IPS DF 4.7 (cell line): ENCODE measurements at regions not wholly inside any gene's neighbourhood (a gene's known extent, or its start where the extent isn't known, plus 50 kb on each side); places are given as distances from the start of the nearest gene placed in this dataset.
"Not testable (repeated sequence)": the region's sequence is repeated elsewhere in the genome, so short reads cannot be mapped to it uniquely, and the experiment has no call there.

Experiments used
- DNase-seq: peaks from one replicate; pipeline ENCODE4 v3.0.0-alpha.2; 2013; ENCODE audit warnings: low spot score; ENCODE audit errors: extremely low read depth

- DNase-seq = no peak
Observed at GRCh38 chr6:4677011-4677750, 99.0 kb upstream of the CDYL start.

- no peak for DNase-seq
Observed at GRCh38 chr6:4676016-4676415, 100.2 kb upstream of the CDYL start.

GRCh38 chr6:4675121-4675520, 101.1 kb upstream of the CDYL start:
- DNase-seq = no peak

GRCh38 chr6:4673861-4674260, 102.3 kb upstream of the CDYL start:
- no peak for DNase-seq

- no peak for DNase-seq
Observed at GRCh38 chr6:4672772-4673171, 103.4 kb upstream of the CDYL start.

- no peak for DNase-seq
Observed at GRCh38 chr6:4671587-4672115, 104.6 kb upstream of the CDYL start.

GRCh38 chr6:4670824-4671409, 105.3 kb upstream of the CDYL start:
- no peak for DNase-seq

- no peak for DNase-seq
Observed at GRCh38 chr6:4670290-4670689, 105.9 kb upstream of the CDYL start.

- DNase-seq = no peak
Observed at GRCh38 chr6:4668271-4669179, 107.7 kb upstream of the CDYL start.

- no peak for DNase-seq
Observed at GRCh38 chr6:4667591-4667990, 108.6 kb upstream of the CDYL start.

GRCh38 chr6:4666886-4667513, 109.2 kb upstream of the CDYL start:
- DNase-seq = no peak

- no peak for DNase-seq
Observed at GRCh38 chr6:4665489-4666417, 110.5 kb upstream of the CDYL start.

- DNase-seq = no peak
Observed at GRCh38 chr6:4664911-4665310, 111.3 kb upstream of the CDYL start.

GRCh38 chr6:4664117-4664626, 112.0 kb upstream of the CDYL start:
- no peak for DNase-seq

- DNase-seq = no peak
Observed at GRCh38 chr6:4662886-4663285, 113.3 kb upstream of the CDYL start.

GRCh38 chr6:4661391-4661790, 114.8 kb upstream of the CDYL start:
- no peak for DNase-seq

GRCh38 chr6:4660377-4661321, 115.6 kb upstream of the CDYL start:
- no peak for DNase-seq

GRCh38 chr6:4659719-4660118, 116.5 kb upstream of the CDYL start:
- DNase-seq = not testable (repeated sequence)

GRCh38 chr6:4658486-4658885, 117.7 kb upstream of the CDYL start:
- no peak for DNase-seq
